SK-N-SH treated with all-trans-retinoic acid at 6 μM for 48 hours (cell line): ENCODE measurements at regions not wholly inside any gene's neighbourhood (a gene's known extent, or its start where the extent isn't known, plus 50 kb on each side); places are given as distances from the start of the nearest gene placed in this dataset.

Experiments
- ATAC-seq: fragments of 200-7000 bp; cut with Tn5 transposase; 3 replicates; pipeline ENCODE4 v1.9.1; 2020; ENCODE audit warnings: mild to moderate bottlenecking, moderate library complexity
- BACH2 ChIP-seq: fragments of 250-450 bp; sonication (Bioruptor Pico); IDR thresholded peaks from 2 replicates; pipeline ENCODE4 v1.9.0; 2021; ENCODE audit warnings: mild to moderate bottlenecking, borderline replicate concordance
- CREB5 ChIP-seq: fragments of 250-450 bp; sonication (Bioruptor Pico); IDR thresholded peaks from 2 replicates; pipeline ENCODE4 v1.5.1; 2020; ENCODE audit warnings: low read depth, mild to moderate bottlenecking, moderate library complexity
- CSDC2 ChIP-seq: fragments of 250-450 bp; sonication (Bioruptor Pico); IDR thresholded peaks from 2 replicates; pipeline ENCODE4 v1.5.0; 2020; ENCODE audit warnings: mild to moderate bottlenecking, moderate library complexity
- CSRNP3 ChIP-seq: fragments of 250-450 bp; sonication (Bioruptor Pico); IDR thresholded peaks from 2 replicates; pipeline ENCODE4 v1.5.1; 2021; ENCODE audit warnings: mild to moderate bottlenecking, moderate library complexity
- GLIS3 ChIP-seq: fragments of 250-450 bp; sonication (Bioruptor Pico); IDR thresholded peaks from 2 replicates; pipeline ENCODE4 v1.5.0; 2020; ENCODE audit warnings: mild to moderate bottlenecking, moderate library complexity
- OSR1 ChIP-seq: fragments of 250-450 bp; sonication (Bioruptor Pico); IDR thresholded peaks from 2 replicates; pipeline ENCODE4 v1.8.0; 2022; ENCODE audit warnings: moderate library complexity, mild to moderate bottlenecking, inconsistent platforms
- PATZ1 ChIP-seq: fragments of 250-450 bp; sonication (Bioruptor Pico); IDR thresholded peaks from 2 replicates; pipeline ENCODE4 v1.8.0; 2020; ENCODE audit warnings: mild to moderate bottlenecking, moderate library complexity, borderline replicate concordance
- POU6F1 ChIP-seq: fragments of 250-450 bp; sonication (Bioruptor Pico); IDR thresholded peaks from 2 replicates; pipeline ENCODE4 v1.8.0; 2021; ENCODE audit warnings: low read depth, mild to moderate bottlenecking, moderate library complexity, borderline replicate concordance
- PPARA ChIP-seq: fragments of 250-450 bp; sonication (Bioruptor Pico); IDR thresholded peaks from 2 replicates; pipeline ENCODE4 v1.5.0; 2020; ENCODE audit warnings: mild to moderate bottlenecking, borderline replicate concordance
- RARB ChIP-seq: fragments of 250-450 bp; sonication (Bioruptor Pico); IDR thresholded peaks from 2 replicates; pipeline ENCODE4 v1.8.0; 2021; ENCODE audit warnings: mild to moderate bottlenecking, moderate library complexity
- SNAI2 ChIP-seq: fragments of 250-450 bp; sonication (Bioruptor Pico); IDR thresholded peaks from 2 replicates; pipeline ENCODE4 v1.5.0; 2020; ENCODE audit warnings: mild to moderate bottlenecking, moderate library complexity
- TCF4 ChIP-seq: fragments of 250-450 bp; sonication (Bioruptor Pico); IDR thresholded peaks from 2 replicates; pipeline ENCODE4 v1.8.0; 2021; ENCODE audit warnings: mild to moderate bottlenecking, moderate library complexity, borderline replicate concordance
- TOX ChIP-seq: fragments of 250-450 bp; sonication (Bioruptor Pico); IDR thresholded peaks from 2 replicates; pipeline ENCODE4 v1.8.0; 2021; ENCODE audit warnings: mild to moderate bottlenecking, moderate library complexity, borderline replicate concordance
- TSHZ2 ChIP-seq: fragments of 250-450 bp; sonication (Bioruptor Pico); IDR thresholded peaks from 2 replicates; pipeline ENCODE4 v1.5.0; 2020; ENCODE audit warnings: mild to moderate bottlenecking, moderate library complexity
- ZC3H10 ChIP-seq: fragments of 250-450 bp; sonication (Bioruptor Pico); IDR thresholded peaks from 2 replicates; pipeline ENCODE4 v1.5.1; 2021; ENCODE audit warnings: mild to moderate bottlenecking, moderate library complexity
- ZFP3 ChIP-seq: fragments of 250-450 bp; sonication (Bioruptor Pico); IDR thresholded peaks from 2 replicates; pipeline ENCODE4 v1.5.0; 2020; ENCODE audit warnings: mild to moderate bottlenecking, moderate library complexity
- ZFP30 ChIP-seq: fragments of 450-650 bp; formaldehyde crosslinking; IDR thresholded peaks from 2 replicates; pipeline ENCODE4 v1.5.0; 2022; ENCODE audit warnings: mild to moderate bottlenecking, moderate library complexity
- ZNF565 ChIP-seq: fragments of 450-650 bp; formaldehyde crosslinking; conservative IDR thresholded peaks from 2 replicates; pipeline ENCODE4 v1.5.0; 2020; ENCODE audit warnings: low read depth, mild to moderate bottlenecking, moderate library complexity
- ZNF8 ChIP-seq: fragments of 450-650 bp; formaldehyde crosslinking; IDR thresholded peaks from 2 replicates; pipeline ENCODE4 v1.5.0; 2020; ENCODE audit warnings: mild to moderate bottlenecking, moderate library complexity

DNA sequence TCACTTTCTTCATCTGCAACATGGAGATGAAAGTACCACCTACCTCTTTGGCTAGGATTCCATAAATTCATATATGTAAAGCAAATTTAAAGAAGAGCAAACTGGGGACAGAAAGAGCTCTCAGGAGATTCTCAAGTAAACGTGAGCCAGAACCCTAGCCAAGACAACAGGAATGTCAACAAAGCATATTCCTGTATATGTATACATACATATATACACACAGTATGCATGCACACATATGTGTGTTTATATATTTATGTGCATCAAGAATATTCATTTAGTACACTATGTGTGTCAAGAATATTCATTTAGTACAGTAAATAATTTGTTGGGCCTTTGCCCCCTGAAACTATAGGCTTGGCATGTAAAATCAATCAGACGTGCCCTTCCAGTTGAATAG is 574.4 kb upstream of the KLHL29 start:
- ATAC-seq: no peak
- TF ChIP-seq PATZ1 (CRISPR knock-in tag): no peak
- no peak for TF ChIP-seq TCF4 (CRISPR knock-in tag)
- TF ChIP-seq ZNF565 (CRISPR knock-in tag): no peak
- no peak for TF ChIP-seq CSDC2 (CRISPR knock-in tag)
- no peak for TF ChIP-seq CREB5
- TF ChIP-seq ZFP3 (CRISPR knock-in tag): no peak
- TF ChIP-seq PPARA (CRISPR knock-in tag): no peak
- no peak for TF ChIP-seq GLIS3 (CRISPR knock-in tag)
- no peak for TF ChIP-seq ZFP30 (CRISPR knock-in tag)
- TF ChIP-seq ZNF8 (CRISPR knock-in tag): no peak

DNA sequence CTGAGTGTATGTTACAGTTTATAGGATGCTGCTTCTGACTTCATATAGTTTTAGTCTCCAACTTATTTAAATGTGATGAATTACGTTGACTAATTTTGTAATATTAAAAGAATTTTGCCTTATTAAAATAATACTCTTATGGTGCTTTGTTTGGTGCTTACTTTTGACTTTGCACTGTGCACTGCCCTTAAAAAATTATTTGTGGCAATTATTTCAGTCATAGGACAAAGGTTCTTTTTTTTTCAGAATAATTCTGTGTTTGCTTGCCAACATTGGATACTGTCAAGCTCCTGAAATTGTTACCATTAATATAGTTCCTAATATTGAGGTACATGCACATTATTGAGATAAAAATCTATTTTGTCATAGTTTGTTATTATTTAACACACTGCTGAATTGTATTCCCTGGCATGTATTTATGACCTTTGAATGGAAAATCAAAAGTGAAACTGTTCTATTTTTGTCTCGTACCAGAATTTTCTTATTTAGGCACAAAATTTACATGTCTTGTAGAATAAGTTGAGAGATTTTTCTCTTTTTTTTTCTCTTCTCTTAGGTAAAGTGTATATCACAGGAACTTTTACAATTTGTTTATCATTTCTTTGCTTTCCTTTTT is 572.8 kb upstream of the KLHL29 start:
- TF ChIP-seq TSHZ2 (CRISPR knock-in tag) (no peak), CSRNP3 (no peak), ZFP3 (CRISPR knock-in tag) (no peak), ZNF565 (CRISPR knock-in tag) (no peak), RARB (CRISPR knock-in tag) (no peak)
- no peak for ATAC-seq

DNA sequence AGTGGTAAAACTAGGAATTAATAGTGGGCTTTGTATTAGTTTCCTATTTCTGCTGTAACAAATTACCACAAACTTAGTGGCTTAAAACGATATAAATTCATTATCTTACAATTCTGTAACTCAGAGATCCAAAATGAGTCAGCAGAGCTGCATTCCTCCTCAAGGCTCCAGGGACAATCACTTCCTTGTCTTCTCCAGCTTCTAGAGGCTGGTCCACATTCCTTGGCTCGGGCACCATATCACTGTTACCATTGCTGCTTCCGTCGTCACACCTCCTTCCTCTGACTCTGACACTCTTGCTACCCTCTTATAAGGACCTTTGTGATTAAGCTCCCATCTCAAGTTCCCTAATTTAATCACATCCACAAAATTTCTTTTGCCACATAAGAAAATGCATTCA is 567.8 kb upstream of the KLHL29 start:
- no peak for ATAC-seq
- no peak for TF ChIP-seq ZC3H10
- TF ChIP-seq CSDC2 (CRISPR knock-in tag): no peak
- no peak for TF ChIP-seq POU6F1 (CRISPR knock-in tag)
- TF ChIP-seq, all 23 proteins: peak for 0

DNA sequence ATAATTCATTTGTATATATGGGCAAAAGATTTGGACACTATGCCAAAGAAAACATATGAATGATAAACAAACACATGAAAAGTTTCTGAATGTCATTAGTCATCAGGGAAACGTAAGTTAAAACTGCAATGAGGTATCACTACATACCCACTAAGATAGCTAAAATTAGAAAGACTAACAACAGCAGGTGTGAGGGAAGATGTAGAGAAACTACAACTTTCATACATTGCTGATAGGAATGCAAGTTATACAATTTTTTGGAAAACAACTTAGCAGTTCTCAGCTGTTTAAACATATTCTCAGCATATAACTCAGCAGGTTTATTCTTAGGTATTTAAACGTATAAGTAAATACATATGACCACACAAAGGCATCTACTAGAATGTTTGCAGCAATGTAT is 563.5 kb upstream of the KLHL29 start:
- no peak for ATAC-seq
- TF ChIP-seq BACH2 (CRISPR knock-in tag): no peak

GRCh38 chr2:22822835-22823234 is 562.1 kb upstream of the KLHL29 start:
- no peak for ATAC-seq
- TF ChIP-seq CREB5 (no peak), RARB (CRISPR knock-in tag) (no peak), GLIS3 (CRISPR knock-in tag) (no peak), ZNF565 (CRISPR knock-in tag) (no peak), TOX (no peak), ZC3H10 (no peak), OSR1 (CRISPR knock-in tag) (no peak), SNAI2 (CRISPR knock-in tag) (no peak)
- TF ChIP-seq, all 23 proteins: peak for 0
